ENCODE measurements at regions not wholly inside any gene's neighbourhood (a gene's known extent, or its start where the extent isn't known, plus 50 kb on each side); places are given as distances from the start of the nearest gene placed in this dataset.

DNA sequence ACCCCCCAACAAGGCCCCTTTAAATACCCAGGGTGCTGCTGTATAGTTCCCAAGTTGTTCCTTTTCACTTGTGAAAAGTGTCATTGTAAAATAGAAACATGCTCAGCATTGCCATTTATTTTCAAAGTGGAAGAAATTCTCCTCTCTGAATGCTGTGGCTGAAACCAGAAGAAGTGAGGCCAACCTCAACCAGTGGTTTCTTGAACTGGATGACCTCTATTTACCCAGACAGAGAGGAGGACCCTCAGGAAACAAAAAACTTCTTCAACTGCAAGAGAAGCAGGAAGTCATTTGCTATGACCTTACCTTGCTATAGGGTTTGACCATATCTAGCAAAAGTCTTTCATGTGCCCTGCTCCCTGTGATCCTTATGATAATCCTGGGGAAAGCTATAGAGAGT, 209.7 kb upstream of the RARB start:
- no peaks in the 10 kb centered on the region for H3K36me3 ChIP-seq (ENCODE audit: control insufficient read depth, insufficient read depth, low read length)
- H3K4me1 ChIP-seq (ENCODE audit: control insufficient read depth, insufficient read depth, low read length) = no peaks in the 10 kb centered on the region
- H3K27me3 ChIP-seq (ENCODE audit: control insufficient read depth, insufficient read depth, low read length) = no peaks in the 10 kb centered on the region
- DNase-seq (ENCODE audit: low read depth, low spot score) (no peak), ATAC-seq (no peak)
- no TSS peak for BruUV-seq (replicated peaks)
- ChIA-PET POLR2A (no interaction called here), CTCF (no interaction called here)
- TF ChIP-seq, protein P1, sequence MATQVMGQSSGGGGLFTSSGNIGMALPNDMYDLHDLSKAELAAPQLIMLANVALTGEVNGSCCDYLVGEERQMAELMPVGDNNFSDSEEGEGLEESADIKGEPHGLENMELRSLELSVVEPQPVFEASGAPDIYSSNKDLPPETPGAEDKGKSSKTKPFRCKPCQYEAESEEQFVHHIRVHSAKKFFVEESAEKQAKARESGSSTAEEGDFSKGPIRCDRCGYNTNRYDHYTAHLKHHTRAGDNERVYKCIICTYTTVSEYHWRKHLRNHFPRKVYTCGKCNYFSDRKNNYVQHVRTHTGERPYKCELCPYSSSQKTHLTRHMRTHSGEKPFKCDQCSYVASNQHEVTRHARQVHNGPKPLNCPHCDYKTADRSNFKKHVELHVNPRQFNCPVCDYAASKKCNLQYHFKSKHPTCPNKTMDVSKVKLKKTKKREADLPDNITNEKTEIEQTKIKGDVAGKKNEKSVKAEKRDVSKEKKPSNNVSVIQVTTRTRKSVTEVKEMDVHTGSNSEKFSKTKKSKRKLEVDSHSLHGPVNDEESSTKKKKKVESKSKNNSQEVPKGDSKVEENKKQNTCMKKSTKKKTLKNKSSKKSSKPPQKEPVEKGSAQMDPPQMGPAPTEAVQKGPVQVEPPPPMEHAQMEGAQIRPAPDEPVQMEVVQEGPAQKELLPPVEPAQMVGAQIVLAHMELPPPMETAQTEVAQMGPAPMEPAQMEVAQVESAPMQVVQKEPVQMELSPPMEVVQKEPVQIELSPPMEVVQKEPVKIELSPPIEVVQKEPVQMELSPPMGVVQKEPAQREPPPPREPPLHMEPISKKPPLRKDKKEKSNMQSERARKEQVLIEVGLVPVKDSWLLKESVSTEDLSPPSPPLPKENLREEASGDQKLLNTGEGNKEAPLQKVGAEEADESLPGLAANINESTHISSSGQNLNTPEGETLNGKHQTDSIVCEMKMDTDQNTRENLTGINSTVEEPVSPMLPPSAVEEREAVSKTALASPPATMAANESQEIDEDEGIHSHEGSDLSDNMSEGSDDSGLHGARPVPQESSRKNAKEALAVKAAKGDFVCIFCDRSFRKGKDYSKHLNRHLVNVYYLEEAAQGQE (IDR thresholded peaks at IDR 0.05; ENCODE audit: insufficient read depth in 1 of 2, low read depth in 2 of 2, low read length in 1 of 2) = no peak
- TF ChIP-seq, protein P2, sequence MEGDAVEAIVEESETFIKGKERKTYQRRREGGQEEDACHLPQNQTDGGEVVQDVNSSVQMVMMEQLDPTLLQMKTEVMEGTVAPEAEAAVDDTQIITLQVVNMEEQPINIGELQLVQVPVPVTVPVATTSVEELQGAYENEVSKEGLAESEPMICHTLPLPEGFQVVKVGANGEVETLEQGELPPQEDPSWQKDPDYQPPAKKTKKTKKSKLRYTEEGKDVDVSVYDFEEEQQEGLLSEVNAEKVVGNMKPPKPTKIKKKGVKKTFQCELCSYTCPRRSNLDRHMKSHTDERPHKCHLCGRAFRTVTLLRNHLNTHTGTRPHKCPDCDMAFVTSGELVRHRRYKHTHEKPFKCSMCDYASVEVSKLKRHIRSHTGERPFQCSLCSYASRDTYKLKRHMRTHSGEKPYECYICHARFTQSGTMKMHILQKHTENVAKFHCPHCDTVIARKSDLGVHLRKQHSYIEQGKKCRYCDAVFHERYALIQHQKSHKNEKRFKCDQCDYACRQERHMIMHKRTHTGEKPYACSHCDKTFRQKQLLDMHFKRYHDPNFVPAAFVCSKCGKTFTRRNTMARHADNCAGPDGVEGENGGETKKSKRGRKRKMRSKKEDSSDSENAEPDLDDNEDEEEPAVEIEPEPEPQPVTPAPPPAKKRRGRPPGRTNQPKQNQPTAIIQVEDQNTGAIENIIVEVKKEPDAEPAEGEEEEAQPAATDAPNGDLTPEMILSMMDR (IDR thresholded peaks at IDR 0.05) = no peak
- TF ChIP-seq TCF7L2 (IDR thresholded peaks at IDR 0.05; ENCODE audit: low read depth, low read length) (no peak), POLR2AphosphoS5 (IDR thresholded peaks at IDR 0.05; ENCODE audit: low read depth, low read length) (no peak), SIN3A (IDR thresholded peaks at IDR 0.05; ENCODE audit: borderline replicate concordance, insufficient read depth, low read depth, low read length) (no peak)
- no peaks in the 10 kb centered on the region for H3K9me3 ChIP-seq (ENCODE audit: control insufficient read depth, insufficient read depth, low read depth, low read length)
- H3K27ac ChIP-seq (ENCODE audit: low read length) = no peak overlapping the region
- in situ Hi-C loops (cut with HindIII; ENCODE audit: low pct_unique_long_range_greater_than_20kb, low sequenced_read_pairs) (no loop called here), intact Hi-C loops (cut with micrococcal nuclease; ENCODE audit: unreplicated experiment) (no loop called here)
- no peak overlapping the region for H3K4me3 ChIP-seq (ENCODE audit: low read depth in 2 of 2, low read length in 2 of 2)

DNA sequence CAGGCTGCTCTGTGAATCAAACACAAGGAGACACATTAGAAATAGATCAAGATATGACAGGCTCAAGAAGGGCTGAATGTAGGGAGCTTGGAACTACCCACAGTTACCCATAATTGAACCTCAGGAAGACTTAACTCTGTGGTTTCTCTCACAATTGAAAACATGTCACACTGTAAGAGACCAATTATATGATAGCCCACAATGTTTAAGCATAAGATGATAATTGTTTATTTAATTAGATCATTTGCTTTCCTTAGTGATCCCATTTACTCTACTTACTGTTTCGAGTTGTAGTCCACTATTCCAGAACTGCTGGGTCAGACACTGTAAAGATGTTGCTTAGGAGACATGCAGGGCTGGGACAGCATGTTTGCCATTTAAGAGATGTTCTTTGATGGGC, 201.3 kb upstream of the RARB start:
- TF ChIP-seq, protein P2 (IDR thresholded peaks at IDR 0.05) = no peak
- TF ChIP-seq POLR2AphosphoS5 (IDR thresholded peaks at IDR 0.05; ENCODE audit: low read depth, low read length) (no peak), TCF7L2 (IDR thresholded peaks at IDR 0.05; ENCODE audit: low read depth, low read length) (no peak), SIN3A (IDR thresholded peaks at IDR 0.05; ENCODE audit: borderline replicate concordance, insufficient read depth, low read depth, low read length) (no peak)
- TF ChIP-seq, protein P1 (IDR thresholded peaks at IDR 0.05; ENCODE audit: insufficient read depth in 1 of 2, low read depth in 2 of 2, low read length in 1 of 2) = no peak
- Histone ChIP-seq H3K4me1 (ENCODE audit: control insufficient read depth, insufficient read depth, low read length) (no peaks in the 10 kb centered on the region), H3K27ac (ENCODE audit: low read length) (no peak overlapping the region), H3K27me3 (ENCODE audit: control insufficient read depth, insufficient read depth, low read length) (no peaks in the 10 kb centered on the region), H3K4me3 (ENCODE audit: low read depth in 2 of 2, low read length in 2 of 2) (no peak overlapping the region), H3K36me3 (ENCODE audit: control insufficient read depth, insufficient read depth, low read length) (no peaks in the 10 kb centered on the region), H3K9me3 (ENCODE audit: control insufficient read depth, insufficient read depth, low read depth, low read length) (no peaks in the 10 kb centered on the region)
- no TSS peak for BruUV-seq (replicated peaks)
- in situ Hi-C loops (cut with HindIII; ENCODE audit: low pct_unique_long_range_greater_than_20kb, low sequenced_read_pairs) = no loop called here
- ATAC-seq = no peak
- no peak for DNase-seq (ENCODE audit: low read depth, low spot score)
- POLR2A ChIA-PET = no interaction called here
- CTCF ChIA-PET = no interaction called here
- intact Hi-C loops (cut with micrococcal nuclease; ENCODE audit: unreplicated experiment) = no loop called here
